Renal pelvis (tissue), 1 donor: ENCODE measurements at regions not wholly inside any gene's neighbourhood (a gene's known extent, or its start where the extent isn't known, plus 50 kb on each side); places are given as distances from the start of the nearest gene placed in this dataset.

Experiments
- DNase-seq: peaks from one replicate; pipeline ENCODE4 v3.0.0-alpha.2; 2013

DNA sequence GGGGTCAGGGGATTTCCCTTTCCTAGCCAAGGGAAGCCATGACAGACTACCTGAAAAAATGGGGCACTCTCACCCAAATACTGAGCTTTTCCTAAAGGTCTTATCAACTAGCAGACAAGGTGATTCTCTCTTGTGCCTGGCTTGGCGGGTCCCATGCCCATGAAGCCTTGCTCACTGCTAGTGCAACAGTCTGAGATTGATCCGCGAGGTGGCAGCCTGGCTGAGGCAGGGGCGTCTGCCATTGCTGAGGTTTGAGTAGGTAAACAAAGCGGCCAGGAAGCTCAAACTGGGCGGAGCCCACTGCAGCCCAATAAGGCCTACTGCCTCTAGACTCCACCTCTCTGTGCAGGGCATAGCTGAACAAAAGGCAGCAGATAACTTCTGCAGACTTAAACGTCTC is 152.6 kb upstream of the PMFBP1 start:
- no peak for DNase-seq

DNA sequence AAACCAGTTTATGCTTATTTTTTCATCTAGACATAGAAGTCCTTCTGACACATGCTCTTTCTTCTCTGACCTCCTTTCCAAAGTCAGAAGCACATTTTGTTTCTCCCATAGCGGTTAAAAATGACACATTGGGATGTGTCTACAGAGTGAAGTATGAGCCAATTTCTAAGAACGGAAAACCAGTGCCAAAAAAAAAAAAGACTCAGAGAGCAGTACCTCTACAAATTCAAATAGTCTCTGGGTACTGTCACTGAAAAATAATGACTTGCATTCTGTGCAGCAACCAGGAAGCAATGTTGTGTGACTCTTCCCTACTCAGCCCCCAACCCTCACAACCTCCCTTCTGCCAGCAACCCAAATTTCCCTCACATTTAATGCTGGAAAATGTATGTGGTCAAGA is 145.5 kb upstream of the PMFBP1 start:
- no peak for DNase-seq

DNA sequence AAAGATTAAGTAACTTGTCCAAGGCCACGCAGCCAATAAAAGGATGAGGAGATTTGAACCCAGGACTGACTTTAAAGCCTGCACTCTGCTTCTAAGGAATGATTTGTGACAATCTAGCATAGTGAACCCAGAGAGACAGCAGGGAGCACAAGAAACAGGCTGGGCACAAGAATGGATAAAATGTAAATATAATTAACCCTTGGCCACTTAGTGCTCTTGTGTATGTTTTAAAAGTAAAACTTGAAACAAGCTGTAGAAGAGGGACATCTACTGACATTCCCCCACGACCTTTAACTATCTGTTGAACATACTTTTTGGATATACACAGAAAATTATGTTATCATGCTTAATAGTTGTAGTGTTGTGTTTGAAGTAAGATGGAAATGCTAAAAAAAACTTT is 141.9 kb upstream of the PMFBP1 start:
- no peak for DNase-seq

DNA sequence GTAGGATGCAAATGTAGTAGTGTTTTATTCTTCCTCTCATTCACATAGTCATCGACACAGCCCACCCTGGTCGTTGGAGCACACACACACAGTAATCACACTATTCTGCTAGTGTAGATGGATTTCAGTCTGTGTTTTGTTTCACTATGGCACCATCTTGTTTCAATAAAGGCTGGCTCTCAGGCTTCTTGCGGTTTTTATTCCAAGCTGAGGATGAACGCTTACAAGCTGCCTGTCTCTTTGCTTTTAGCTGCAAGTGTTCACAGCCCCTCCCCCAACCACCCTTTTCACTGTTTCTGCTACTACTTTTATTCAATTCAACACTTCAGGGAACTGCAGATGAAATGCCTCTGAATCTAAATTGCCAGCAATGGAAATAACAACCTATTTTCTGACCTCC is 140.9 kb upstream of the PMFBP1 start:
- DNase-seq: no peak

DNA sequence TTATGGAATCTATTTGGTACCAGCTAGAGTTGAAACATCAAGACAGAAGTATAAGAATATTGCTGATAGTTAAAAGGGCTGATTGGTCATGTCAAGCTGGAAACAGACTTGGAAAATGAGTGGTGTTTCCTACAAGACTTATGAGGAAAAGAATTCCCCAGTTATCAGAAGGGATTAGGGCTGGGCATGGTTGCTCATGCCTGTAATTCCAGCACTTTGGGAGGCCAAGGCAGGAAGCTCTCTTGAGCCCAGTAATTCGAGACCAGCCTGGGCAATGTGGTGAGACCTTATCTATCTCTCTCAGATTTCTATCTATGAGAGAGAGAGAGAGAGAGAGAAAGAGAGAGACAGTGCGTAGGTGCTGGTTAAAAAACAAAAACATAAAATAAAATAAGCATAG is 139.5 kb upstream of the PMFBP1 start:
- no peak for DNase-seq

DNA sequence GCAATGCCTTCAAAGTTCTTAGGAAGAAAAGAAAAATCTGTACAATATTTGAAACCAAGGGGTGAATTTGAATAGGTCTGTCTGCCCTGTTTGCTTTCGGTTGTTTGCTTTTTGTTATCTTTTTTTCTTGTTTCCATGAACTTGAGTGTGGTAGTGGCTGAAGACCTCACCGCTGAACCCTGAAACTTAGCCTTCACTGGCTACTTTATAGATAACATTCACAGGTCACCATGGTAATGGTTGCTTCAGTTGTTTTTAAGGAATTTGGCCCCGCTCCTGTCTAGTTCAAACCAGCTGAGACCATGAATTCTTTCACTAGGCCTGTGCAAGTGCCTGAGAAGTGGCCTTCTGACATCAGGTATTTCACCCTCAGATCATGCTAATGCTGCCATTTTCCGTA is 137.0 kb upstream of the PMFBP1 start:
- no peak for DNase-seq

DNA sequence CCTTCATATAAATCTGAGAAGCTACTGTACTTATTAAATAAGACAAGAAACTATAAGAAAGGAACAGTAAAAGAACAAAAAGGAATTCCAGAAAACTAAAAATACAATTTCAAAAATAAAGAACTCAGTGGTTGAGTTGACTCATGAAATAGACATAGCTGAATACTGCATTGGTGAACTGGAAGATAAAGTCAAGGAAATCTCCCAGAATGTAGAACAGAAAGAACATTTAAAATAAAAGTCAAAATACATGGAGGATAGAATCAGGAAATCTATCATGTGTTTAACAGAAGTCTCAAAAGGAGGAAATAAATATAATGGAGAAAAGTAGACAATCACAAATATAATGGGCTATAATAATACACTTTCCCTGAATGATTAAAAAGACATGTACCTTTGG is 136.4 kb upstream of the PMFBP1 start:
- DNase-seq: no peak

DNA sequence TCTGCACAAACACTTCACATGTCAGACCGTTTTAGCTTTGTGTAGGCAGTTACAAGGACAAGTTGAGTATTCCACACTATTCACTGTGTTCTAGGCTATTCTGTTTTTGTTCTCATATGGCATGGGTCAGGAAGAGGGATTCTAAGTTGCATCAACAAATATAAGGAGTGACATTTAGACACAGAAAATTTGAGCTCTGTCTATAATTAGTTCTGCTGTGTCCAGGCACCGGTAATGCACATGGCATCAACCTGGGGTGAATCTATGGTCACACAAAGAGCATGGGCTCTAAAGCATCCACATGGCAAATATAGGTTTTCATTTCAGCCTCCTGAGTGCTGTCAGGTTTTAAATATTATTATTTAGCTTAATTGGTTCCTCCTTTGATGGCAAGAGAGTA is 130.4 kb upstream of the PMFBP1 start:
- DNase-seq: no peak

DNA sequence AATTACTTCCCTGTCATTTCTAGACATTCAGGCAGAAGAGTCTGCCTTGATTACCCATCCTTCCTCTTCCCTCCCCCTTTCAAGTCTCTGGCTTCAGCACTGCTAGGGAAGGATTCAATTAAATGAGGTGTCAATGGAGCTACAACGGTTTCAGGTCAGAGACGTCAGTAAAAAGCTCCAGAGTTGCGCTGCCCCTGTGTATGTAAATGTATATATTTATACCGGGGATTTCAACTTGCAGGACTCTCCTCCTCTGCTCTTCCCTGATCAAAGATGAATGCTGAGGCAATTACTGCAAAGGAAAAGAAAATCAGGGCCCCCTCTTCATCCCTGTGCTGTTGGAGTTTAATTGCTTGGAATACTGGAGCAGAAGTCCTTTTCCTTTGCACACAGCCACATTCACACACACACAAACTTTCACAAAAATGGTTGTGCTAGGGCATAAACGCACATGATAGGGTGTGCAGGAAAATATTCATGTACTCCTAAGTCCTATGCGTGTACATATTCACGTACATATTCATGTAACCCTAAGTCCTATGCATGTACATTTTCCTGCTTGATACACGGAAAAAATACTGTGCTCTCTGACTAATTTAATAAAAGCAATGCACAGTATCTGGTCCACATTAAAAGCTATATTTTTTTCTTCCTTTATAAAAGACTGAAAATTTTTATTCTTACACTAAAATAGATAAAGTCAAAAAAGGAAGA is 129.7 kb upstream of the PMFBP1 start:
- DNase-seq: no peak

DNA sequence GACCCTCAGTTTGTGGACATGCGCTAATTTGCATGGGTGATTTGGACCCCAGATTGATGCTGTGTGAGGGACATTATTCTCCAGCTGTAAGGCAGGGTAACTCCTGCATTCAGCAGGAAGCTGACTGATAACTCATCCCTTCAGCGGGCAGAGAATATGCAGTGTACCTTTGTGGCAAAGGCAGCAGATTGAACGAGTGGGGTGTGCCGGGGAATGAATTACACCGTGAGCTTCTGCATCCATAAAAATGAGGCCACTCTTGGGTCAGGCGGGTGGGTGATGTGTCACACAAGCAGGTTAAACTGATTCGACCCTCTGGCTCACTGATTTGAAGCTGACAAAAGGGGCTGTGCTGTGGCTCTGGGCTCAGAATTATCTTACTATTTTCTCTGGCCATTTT is 128.9 kb upstream of the PMFBP1 start:
- DNase-seq: no peak

DNA sequence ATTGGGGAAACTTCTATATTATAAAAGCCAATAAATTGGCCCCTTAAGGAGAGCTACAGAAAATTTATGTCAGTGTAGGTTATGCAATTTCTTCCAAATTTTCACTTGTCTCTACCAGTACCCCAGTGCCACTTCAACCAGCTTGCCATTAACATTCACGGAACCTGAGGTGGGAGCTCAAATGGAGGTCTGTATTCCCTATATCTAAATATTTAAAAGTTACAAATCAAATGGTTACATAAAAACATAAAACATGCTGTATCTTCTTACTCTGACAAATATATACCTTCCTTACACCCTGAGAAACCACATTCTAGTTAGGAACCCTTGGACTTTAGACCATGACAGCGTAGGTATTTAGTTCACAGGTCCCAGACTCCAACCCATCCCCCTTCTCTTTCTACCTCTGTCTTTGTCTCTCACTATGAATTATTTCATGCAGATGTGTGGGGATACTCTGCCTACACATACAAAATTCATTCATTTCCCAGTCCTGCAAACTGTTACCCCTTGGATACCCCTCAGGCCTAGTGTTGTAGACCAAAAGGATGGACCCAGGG is 127.8 kb upstream of the PMFBP1 start:
- no peak for DNase-seq

DNA sequence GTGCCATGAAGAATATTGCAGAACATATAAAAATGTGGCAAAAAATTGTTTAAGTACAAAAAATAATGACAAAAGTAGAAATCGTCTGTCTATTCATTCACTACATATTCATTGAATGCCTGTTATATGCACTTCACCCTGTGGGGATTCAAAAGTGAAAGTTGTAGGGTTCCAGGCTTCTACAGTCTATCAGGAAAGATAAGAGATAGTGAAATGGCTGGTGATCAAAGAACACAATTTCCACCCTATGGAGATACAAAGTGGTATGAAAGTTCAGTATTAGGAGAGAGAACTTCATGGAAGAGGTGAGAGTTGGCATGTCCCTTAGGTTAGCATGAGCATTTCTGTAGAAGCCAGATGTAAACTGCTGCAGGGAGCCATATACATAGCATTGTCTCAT is 127.0 kb upstream of the PMFBP1 start:
- DNase-seq: no peak

DNA sequence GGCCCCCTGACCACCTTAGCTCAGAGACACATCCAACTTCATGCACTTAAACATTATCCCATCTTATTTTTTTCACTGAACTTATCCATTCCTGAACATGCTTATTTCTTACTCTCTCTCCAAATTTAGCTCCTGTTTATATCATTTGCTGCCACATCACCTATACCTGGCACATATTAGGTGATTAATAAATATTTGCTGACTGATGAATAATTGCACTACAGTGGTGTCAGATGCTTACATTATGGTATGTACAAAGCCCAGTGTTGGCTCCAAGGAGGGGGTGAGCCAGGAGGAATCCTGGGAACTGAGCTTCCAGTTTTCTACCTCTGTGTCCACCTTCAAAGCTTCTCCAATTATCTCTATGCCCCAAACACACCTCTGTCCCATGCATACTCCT is 124.0 kb upstream of the PMFBP1 start:
- no peak for DNase-seq

DNA sequence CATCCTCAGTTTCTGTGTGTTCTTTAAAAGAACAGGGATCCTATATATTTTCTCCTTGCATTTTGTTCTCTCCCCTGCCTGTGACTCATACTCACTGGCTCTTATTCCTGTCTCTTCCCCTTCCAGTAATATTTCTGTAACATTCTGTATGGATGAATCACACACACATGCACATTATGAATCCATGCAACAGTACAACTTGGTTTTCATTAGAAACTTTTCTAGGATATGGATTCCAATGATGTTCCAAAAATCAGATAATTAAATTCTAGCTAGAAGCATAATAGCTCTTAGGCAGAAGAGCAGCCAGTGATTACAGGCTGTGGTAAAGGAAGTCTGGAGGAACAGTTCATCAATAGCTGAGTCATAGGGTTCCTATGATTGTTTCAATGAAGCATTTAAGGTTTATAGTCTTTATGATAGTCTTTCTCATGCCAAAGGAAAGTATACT is 119.6 kb upstream of the PMFBP1 start:
- no peak for DNase-seq

DNA sequence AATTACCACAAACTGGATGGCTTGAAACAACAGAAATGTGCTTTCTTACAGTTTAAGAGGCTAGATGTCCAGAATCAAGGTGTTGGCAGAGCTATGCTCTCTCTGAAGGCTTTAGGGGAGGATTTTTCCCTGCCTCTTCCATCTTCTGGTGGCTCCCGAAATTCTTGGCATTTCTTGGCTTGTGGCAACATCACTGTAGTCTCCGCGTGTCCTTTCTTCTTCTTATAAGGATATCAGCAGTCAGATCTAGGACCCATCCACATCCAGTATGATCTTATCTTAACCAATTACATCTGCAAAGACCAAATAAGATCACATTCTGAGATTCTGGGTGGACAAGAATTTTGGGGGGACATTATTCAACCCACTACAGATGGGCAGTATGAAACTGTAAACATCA is 119.2 kb upstream of the PMFBP1 start:
- no peak for DNase-seq

DNA sequence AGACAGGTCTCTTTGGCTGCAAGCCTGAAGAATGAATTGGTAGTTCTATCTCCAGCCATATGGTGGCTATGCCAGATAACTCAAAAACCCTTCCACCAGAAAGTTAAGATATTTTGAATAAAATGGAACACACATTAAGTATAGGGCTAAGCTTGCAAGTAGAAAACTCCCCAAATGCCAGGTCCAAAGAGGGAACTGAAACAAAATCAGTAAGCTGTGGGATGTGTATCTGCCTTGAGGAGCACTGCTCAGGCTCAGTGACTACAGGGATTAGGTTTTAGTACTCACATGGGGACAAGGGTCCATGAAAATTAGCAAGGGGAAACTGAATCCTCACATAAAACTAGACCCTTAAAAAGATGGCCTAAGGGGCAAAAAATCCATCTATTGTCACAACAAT is 115.7 kb upstream of the PMFBP1 start:
- no peak for DNase-seq

DNA sequence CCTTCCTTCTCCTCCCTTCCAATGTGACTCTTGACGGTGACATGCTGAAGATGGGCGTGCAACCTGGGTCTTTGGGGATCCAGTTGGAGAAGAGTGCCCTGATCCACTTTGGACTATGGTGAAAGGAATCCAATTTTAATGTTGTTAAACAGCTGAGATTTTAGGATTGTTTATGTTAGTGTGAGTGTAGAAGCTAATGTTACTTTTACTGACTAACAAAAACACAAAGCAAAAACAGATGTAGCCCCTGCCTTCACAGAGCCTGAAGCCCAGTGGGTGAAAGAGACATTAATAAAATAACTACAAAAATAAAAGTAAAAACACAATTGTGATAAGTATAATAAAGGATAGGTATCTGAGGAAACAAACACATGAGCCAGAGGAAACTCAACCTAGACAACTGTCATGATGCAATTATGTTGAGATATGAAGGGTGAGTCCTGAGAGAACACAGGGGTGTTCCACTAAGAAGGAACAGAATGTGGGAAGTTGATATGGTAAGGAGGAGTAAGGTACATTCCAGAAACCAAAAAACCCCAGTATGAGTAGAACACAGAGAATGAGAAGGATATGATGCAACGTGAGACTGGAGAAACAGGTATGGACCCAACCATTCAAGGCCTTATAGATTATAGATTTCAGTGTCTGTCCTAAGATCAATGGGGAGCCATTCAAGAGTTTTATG is 115.1 kb upstream of the PMFBP1 start:
- no peak for DNase-seq

DNA sequence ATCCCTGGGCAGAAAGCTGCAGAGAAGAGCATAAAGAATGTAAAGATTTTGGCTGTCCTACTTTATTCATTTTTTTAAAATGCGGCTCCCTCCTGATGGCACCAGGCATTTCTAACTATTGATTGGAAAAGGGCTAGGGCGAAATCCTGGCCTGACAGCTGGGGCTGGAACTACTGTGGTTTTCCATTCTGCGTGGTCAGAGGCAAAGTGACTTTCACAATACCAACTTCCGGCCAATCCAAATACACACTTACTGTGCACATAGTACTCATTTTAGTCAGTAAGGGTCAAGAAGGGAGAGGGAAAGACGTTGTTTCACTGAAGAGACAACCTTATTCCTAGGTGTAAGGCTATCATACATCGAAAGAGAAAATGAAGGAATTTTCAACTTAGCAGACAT is 113.8 kb upstream of the PMFBP1 start:
- no peak for DNase-seq

DNA sequence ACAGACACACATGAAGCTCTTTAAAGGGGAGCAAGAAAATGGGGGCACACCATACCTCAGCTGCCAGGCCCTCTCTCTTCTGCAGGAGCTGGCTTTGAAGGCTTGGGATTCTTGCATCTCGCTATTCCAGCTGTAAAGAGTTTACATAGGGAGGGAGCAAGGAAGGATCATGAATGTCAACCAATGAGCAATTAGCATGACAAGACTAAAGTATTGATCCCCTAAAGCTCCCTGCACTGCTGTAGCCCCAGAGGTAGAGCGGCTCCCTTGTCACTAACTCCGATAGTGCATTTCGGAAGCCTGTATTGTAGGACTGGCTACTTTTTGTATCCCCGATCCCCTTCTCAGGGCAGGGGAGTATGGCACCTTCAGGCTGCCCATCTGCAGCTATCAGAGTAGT is 113.4 kb upstream of the PMFBP1 start:
- DNase-seq: no peak

DNA sequence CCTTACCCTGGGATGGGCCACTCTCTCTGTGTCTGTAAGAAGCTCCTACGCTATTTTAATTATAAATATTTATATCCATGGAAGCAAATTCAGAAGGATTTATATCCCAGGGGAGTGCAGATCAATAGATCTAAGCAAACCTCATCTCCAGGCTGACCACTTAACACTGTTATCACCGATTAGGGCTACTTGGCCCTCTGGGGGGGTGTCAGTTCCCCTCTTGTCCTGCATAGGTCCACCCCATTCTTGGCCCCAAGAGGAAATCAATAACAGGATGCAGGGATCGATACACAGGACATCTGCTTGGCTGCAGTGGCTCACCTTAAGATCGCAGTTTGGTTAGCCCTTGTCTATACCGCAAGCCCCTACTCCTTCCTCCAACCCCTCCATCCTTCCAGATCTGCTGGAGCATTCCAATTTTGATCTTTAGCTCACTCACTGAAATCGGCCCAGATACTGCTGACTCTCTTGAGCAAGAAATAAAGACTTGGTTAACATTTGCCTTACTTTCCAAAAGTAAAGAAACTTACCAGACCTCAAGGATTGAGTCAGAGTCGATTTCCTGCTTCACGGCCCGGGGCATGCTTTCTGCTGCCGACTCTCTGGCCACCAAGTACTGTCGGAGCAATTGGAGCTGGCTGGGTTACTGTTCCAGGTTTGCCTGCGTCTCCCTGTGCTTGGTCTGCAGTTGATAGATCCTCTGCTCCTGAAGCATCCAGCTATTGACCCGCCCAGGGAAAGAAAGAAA is 112.3 kb upstream of the PMFBP1 start:
- DNase-seq: no peak

DNA sequence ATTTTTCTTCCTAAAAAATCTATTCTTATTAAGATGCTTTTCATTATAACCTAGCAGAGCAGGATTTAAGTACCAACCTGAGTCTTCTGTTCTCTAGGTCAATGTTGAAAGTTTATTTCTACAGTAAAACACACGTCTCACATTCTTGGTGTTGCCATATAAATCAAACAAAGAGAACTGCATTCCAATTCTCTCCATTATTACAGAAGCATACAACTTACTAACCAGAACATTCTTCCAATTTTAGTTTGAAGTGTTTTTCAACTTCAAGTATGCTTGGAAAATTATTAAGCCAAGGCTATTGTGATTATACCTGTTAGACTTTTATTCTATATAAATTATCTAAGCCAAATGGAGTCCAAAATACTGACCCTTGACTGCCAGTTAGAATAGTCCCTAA is 110.4 kb upstream of the PMFBP1 start:
- DNase-seq: no peak

DNA sequence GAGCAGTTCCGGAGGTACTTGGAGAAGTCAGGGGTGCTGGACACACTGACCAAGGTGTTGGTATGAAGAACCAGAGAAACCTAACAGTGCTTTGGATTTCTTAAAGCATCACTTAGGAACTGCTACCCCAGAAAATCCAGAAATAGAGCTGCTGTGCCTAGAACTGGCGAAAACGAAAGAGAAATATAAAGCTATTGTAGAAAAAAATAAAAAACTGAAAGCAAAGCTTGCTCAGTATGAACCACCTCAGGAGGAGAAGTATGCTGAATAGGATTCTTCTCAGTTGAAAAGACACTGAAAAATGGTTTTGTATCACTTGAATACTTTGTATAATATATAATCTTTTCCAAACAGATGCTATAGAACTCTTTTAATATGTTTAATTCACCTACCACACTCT is 106.3 kb upstream of the PMFBP1 start:
- no peak for DNase-seq

DNA sequence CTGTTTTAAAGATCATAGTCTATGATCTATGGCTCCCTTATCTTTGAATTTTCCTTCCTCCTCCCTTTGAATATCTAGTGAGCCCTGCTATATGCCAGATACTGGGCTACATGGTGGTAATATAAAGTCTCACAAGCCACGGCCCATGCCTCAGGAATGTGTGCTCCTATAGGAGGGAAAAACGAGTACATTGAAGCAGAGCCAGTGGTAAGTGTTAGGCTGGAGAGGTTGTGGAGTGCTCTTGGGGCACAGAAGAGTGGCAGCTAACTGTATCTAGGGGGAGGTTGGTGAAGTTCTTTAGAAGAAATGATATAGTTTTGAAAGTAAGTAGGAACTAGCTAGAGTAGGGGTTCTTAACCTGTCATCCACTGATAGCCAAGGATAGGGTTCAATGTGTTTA is 105.8 kb upstream of the PMFBP1 start:
- no peak for DNase-seq
